ENCODE measurements at regions not wholly inside any gene's neighbourhood (a gene's known extent, or its start where the extent isn't known, plus 50 kb on each side); places are given as distances from the start of the nearest gene placed in this dataset.

DNA sequence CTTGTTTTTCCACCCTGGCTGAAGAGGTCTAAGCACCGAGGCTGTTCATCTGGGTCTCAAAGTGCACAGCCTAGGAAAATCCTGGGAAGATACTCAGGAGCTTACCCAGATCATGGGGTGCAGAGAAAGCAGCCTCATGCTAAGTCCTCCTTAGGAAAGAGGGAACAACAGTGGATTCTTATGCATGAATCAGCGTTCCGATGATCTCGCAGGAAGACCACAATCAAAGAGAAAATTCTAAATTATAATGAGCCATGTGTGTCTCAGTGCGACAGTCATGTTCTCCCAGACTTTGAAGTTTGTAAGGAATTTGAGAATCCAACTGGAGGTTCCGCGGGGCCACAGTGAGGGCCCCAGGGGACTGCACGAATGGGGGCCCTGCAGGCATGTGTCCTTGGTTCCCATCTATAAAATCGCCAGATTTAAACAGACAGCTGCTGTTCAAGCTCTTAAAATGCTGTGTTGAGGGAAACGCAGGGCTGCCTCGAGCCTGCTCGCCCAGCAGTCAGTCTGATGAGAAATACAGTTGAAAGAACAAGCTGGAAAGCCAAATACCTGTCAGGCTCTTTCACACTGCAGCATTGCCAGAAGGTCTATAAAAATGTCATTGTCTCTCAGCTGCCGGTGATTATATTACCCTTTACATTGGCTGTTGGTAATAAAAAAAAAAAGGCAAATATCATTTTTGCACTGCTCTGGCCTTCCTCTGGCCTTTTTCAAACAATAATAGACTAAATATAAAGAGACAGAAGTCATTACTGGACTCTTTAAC lies 152.1 kb downstream of the PMP22 start:
- Histone ChIP-seq H3K4me1 (no peaks in the 10 kb centered on the region), H3K4me3 (no peak overlapping the region), H3K36me3 (no peaks in the 10 kb centered on the region), H3K27ac (no peak overlapping the region), H3K27me3 (no peaks in the 10 kb centered on the region), H3K9me3 (no peaks in the 10 kb centered on the region)
- no peak for DNase-seq (ENCODE audit: low spot score in 2 of 2)
- intact Hi-C loops (cut with DNase I), result no loop called here
- no peak for TF ChIP-seq CTCF (IDR thresholded peaks at IDR 0.05)

DNA sequence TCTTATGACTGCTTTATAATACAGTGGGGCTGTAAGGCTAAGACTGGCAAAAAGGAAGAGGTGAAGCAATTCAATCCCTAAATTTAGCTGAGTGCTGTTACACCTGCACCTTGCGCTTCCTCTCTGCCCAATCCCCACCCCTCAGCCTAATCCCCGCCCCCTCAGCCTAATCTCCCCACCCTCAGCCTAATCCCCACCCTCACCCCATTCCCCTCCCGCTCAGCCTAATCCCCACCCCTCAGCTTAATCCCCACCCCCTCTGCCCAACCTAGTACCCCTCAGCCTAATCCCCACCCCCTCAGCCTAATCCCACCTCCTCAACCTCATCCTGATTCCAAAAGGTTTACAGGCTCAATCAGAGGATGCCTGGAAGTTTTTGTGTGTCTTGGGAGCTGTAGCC lies 155.5 kb downstream of the PMP22 start:
- DNase-seq (ENCODE audit: low spot score in 2 of 2), result no peak
- Histone ChIP-seq H3K9me3 (no peaks in the 10 kb centered on the region), H3K4me1 (no peaks in the 10 kb centered on the region), H3K27ac (no peak overlapping the region), H3K36me3 (no peaks in the 10 kb centered on the region), H3K4me3 (no peak overlapping the region), H3K27me3 (no peaks in the 10 kb centered on the region)
- intact Hi-C loops (cut with DNase I), result no loop called here
- TF ChIP-seq CTCF (IDR thresholded peaks at IDR 0.05), result no peak

DNA sequence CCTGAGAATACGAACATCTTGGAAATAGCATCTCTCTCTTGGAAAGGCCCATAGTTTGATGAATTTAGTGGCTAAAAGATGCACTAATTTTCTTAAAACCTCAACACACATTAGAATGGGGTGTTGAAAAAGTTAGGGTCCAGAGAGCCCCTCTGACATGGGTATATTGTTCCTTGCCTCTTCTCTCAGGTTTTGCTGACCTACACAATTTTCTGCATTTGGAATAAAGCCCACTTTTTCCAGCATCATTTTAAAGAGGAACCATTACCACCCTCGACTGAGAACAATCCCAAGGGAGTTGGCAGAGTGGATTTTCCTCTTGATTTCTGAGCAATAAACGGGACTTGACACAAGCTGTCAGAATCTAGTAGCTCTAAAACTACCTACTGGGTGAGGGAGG lies 156.1 kb downstream of the PMP22 start:
- H3K27ac ChIP-seq, result no peak overlapping the region
- H3K4me3 ChIP-seq, result no peak overlapping the region
- intact Hi-C loops (cut with DNase I), result no loop called here
- no peak for TF ChIP-seq CTCF (IDR thresholded peaks at IDR 0.05)
- no peaks in the 10 kb centered on the region for H3K27me3 ChIP-seq
- H3K9me3 ChIP-seq, result no peaks in the 10 kb centered on the region
- no peak for DNase-seq (ENCODE audit: low spot score in 2 of 2)
- H3K36me3 ChIP-seq, result no peaks in the 10 kb centered on the region
- no peaks in the 10 kb centered on the region for H3K4me1 ChIP-seq

- no peak for TF ChIP-seq CTCF (IDR thresholded peaks at IDR 0.05)
- H3K9me3 ChIP-seq, result no peaks in the 10 kb centered on the region
These were observed 158.6 kb downstream of the PMP22 start for GRCh38 chr17:15106540-15106939.

GRCh38 chr17:15103785-15104184 lies 161.3 kb downstream of the PMP22 start:
- H3K27ac ChIP-seq, result no peak overlapping the region
- H3K4me1 ChIP-seq, result no peaks in the 10 kb centered on the region
- H3K36me3 ChIP-seq, result no peaks in the 10 kb centered on the region
- DNase-seq (ENCODE audit: low spot score in 2 of 2), result no peak
- no peak for TF ChIP-seq CTCF (IDR thresholded peaks at IDR 0.05)
- no peaks in the 10 kb centered on the region for H3K27me3 ChIP-seq
- no peaks in the 10 kb centered on the region for H3K9me3 ChIP-seq
- no peak overlapping the region for H3K4me3 ChIP-seq
- intact Hi-C loops (cut with DNase I), result no loop called here

More at GRCh38 chr17:15106540-15106939, 158.6 kb downstream of the PMP22 start:
- DNase-seq (ENCODE audit: low spot score in 2 of 2), result no peak
- Histone ChIP-seq H3K36me3 (no peaks in the 10 kb centered on the region), H3K27me3 (no peaks in the 10 kb centered on the region), H3K4me1 (no peaks in the 10 kb centered on the region), H3K4me3 (no peak overlapping the region), H3K27ac (no peak overlapping the region)
- intact Hi-C loops (cut with DNase I), result no loop called here

GRCh38 chr17:15101175-15101574 lies 164.0 kb downstream of the PMP22 start:
- Histone ChIP-seq H3K27me3 (no peaks in the 10 kb centered on the region), H3K9me3 (no peaks in the 10 kb centered on the region), H3K36me3 (no peaks in the 10 kb centered on the region), H3K4me3 (no peak overlapping the region), H3K4me1 (no peaks in the 10 kb centered on the region), H3K27ac (no peak overlapping the region)
- no peak for TF ChIP-seq CTCF (IDR thresholded peaks at IDR 0.05)
- DNase-seq (ENCODE audit: low spot score in 2 of 2), result no peak
- intact Hi-C loops (cut with DNase I), result no loop called here

All from ascending aorta (tissue), 2 donors.